ENCODE measurements at regions not wholly inside any gene's neighbourhood (a gene's known extent, or its start where the extent isn't known, plus 50 kb on each side); places are given as distances from the start of the nearest gene placed in this dataset.

DNA sequence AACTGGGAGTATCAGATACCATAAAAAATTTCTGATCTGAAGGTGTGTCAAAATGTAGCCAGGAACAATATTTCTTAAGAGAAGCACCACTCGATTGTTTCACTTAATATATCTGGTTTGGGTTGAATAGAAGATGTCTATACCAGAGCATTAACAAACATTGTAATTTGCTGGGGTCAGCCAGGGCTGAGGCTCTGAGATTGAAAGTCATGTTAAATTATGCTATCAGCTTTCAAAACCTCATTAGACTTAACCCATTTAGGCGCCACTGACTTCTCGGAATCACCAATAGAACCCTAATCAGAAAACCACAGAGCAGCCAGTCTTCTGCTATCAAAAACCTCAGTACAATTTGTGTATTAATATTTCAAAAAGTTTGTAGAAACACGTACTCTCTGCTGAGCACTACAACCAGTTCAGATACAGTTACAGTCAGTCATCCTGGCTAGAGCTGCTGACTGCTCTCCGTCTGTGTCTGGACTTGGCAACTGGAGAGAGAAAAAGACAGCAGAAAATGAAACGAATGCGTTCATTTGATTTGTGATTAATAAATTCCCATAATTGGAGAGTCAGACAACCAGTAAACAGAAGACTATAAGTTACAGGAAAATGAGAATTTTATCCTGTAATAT is 848.6 kb upstream of the PABPC4L start:
- TF ChIP-seq, protein P1, sequence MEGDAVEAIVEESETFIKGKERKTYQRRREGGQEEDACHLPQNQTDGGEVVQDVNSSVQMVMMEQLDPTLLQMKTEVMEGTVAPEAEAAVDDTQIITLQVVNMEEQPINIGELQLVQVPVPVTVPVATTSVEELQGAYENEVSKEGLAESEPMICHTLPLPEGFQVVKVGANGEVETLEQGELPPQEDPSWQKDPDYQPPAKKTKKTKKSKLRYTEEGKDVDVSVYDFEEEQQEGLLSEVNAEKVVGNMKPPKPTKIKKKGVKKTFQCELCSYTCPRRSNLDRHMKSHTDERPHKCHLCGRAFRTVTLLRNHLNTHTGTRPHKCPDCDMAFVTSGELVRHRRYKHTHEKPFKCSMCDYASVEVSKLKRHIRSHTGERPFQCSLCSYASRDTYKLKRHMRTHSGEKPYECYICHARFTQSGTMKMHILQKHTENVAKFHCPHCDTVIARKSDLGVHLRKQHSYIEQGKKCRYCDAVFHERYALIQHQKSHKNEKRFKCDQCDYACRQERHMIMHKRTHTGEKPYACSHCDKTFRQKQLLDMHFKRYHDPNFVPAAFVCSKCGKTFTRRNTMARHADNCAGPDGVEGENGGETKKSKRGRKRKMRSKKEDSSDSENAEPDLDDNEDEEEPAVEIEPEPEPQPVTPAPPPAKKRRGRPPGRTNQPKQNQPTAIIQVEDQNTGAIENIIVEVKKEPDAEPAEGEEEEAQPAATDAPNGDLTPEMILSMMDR (IDR thresholded peaks at IDR 0.05; ENCODE audit: extremely low read depth, insufficient read depth, missing control alignments): no peak
- DNase-seq (ENCODE audit: low spot score): no peak
- in situ Hi-C loops (cut with MboI; ENCODE audit: low pct_unique_long_range_greater_than_20kb, low sequenced_read_pairs, unreplicated experiment): no loop called here

DNA sequence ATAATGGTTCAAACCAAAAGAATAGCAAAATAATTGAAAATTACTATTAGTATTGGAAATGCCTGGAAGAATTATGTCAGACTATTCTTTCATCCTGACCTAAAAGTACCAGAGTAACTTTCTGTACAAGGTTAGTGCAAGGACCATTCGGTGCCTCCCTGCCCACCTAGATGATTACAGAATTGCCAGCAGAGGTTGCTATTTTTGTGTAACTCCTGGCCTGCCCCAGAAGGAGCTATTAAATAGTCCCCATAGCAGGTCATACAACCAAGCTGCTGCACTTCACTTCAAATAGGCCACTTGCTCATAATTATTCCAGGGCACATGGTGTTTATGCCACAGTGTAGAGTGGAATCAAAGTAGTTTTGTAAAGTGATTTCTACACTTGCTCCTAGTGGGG is 831.1 kb upstream of the PABPC4L start:
- DNase-seq (ENCODE audit: low spot score): no peak
- in situ Hi-C loops (cut with MboI; ENCODE audit: low pct_unique_long_range_greater_than_20kb, low sequenced_read_pairs, unreplicated experiment): no loop called here
- TF ChIP-seq, protein P1 (IDR thresholded peaks at IDR 0.05; ENCODE audit: extremely low read depth, insufficient read depth, missing control alignments): no peak

DNA sequence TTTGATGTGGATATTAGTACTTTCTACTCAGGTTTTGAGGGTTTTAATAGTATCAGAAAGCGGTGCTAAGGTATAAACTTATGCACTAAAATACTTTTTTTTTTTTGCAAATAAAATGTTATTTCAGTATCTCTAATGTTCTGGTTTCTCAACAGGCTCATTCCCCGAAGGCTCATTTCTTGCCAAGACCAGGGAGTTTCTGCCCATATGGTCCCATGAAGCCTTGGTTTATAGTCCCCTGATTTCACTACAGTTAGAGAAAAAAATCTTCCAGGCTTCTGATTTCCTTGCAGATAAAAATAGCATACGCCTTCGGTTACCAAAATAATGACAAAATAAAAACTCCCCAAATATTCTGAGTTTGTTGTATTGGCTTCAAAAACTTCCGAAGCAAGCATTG is 814.2 kb upstream of the PABPC4L start:
- DNase-seq (ENCODE audit: low spot score): no peak
- TF ChIP-seq, protein P1 (IDR thresholded peaks at IDR 0.05; ENCODE audit: extremely low read depth, insufficient read depth, missing control alignments): no peak
- in situ Hi-C loops (cut with MboI; ENCODE audit: low pct_unique_long_range_greater_than_20kb, low sequenced_read_pairs, unreplicated experiment): no loop called here

DNA sequence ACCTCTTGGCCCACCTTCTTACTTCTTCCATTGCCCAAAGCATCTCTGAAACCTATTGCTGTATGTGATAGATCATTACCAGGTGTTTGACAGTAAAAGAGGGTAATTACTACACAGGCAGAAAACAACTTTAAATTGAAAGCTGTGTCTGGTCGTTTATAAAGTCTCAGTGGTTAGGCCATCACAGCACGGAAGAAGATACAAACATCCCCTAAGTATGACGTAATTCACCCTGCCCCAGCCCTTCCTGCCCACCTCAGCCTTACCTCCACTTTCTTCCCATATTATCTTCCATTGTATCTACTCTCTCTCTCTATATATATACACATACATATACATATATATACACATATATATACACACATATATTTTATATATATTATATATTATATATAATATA is 805.8 kb upstream of the PABPC4L start:
- no peak for DNase-seq (ENCODE audit: low spot score)
- TF ChIP-seq, protein P1 (IDR thresholded peaks at IDR 0.05; ENCODE audit: extremely low read depth, insufficient read depth, missing control alignments): no peak
- in situ Hi-C loops (cut with MboI; ENCODE audit: low pct_unique_long_range_greater_than_20kb, low sequenced_read_pairs, unreplicated experiment): no loop called here

DNA sequence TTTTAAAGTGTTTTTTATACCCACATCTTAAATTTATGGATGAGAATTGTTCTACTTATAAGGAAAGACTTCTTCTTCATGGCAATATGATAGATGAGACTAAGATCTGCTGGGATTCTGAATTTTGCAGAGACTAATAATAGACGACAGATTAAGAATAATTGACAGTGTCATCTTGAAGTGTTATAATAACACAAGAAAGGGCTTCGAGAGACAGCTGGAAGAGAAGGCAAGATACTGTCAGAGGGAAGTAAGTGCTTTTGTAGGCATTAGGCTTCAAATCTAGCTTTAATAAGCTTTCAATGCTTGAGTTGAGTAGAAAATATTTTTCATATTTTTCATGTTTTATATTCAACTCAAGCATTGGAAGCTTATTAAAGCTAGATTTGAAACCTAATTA is 797.6 kb upstream of the PABPC4L start:
- in situ Hi-C loops (cut with MboI; ENCODE audit: low pct_unique_long_range_greater_than_20kb, low sequenced_read_pairs, unreplicated experiment): no loop called here
- no peak for DNase-seq (ENCODE audit: low spot score)
- TF ChIP-seq, protein P1 (IDR thresholded peaks at IDR 0.05; ENCODE audit: extremely low read depth, insufficient read depth, missing control alignments): no peak

DNA sequence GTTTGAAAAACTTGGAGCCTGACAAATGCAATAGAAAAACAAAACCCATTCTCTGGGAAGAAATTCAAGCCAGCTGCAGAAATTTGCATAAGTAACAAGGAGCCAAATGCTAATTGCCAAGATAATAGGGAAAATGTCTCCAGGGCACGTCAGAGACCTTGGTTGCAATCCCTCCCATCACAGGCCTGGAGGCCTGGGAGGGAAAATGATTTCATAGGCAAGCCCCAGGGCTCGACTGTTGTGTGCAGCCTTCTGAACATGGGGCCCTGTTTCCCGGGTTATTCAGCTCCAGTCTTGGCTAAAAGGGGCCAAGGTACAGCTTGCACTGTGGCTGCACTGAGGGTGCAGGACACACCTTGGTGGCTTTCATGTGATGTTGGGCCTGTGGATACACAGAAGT is 760.4 kb upstream of the PABPC4L start:
- TF ChIP-seq, protein P1 (IDR thresholded peaks at IDR 0.05; ENCODE audit: extremely low read depth, insufficient read depth, missing control alignments): no peak
- in situ Hi-C loops (cut with MboI; ENCODE audit: low pct_unique_long_range_greater_than_20kb, low sequenced_read_pairs, unreplicated experiment): no loop called here

More for the DNA sequence above, 760.4 kb upstream of the PABPC4L start:
- DNase-seq (ENCODE audit: low spot score): no peak
